Smooth muscle cell (in vitro differentiated cells): ENCODE measurements at regions not wholly inside any gene's neighbourhood (a gene's known extent, or its start where the extent isn't known, plus 50 kb on each side); places are given as distances from the start of the nearest gene placed in this dataset.

Experiments
- DNase-seq: peaks from one replicate; lab custom pipeline; 2025; ENCODE audit not compliant: unreplicated experiment; lab: John Stamatoyannopoulos, UW
- H2AFZ ChIP-seq: fragments of 200-600 bp; sonication (generic); 2 replicates; pipeline ENCODE4 v1.6.0; 2016; ENCODE audit warnings: antibody characterized with exemption, low read depth, mild to moderate bottlenecking
- H3F3A ChIP-seq: fragments of 200-600 bp; sonication (generic); 2 replicates; pipeline ENCODE4 v1.6.0; 2017; ENCODE audit warnings: antibody characterized with exemption, low read depth
- H3K27ac ChIP-seq: fragments of 200-600 bp; sonication (generic); 2 replicates; pipeline ENCODE4 v1.5.1; 2016; ENCODE audit warnings: low read depth, mild to moderate bottlenecking
- H3K27me3 ChIP-seq: fragments of 200-600 bp; sonication (generic); 2 replicates; pipeline ENCODE4 v1.6.1; 2016; ENCODE audit warnings: low read depth, mild to moderate bottlenecking
- H3K36me3 ChIP-seq: fragments of 200-600 bp; sonication (generic); 2 replicates; pipeline ENCODE4 v1.5.1; 2016; ENCODE audit warnings: low read depth
- H3K4me1 ChIP-seq: fragments of 200-600 bp; sonication (generic); 2 replicates; pipeline ENCODE4 v1.5.1; 2016; ENCODE audit warnings: low read depth
- H3K4me2 ChIP-seq: fragments of 200-600 bp; sonication (generic); 2 replicates; pipeline ENCODE4 v1.6.0; 2016; ENCODE audit warnings: mild to moderate bottlenecking
- H3K4me3 ChIP-seq: fragments of 200-600 bp; sonication (generic); 2 replicates; pipeline ENCODE4 v1.5.1; 2016; ENCODE audit warnings: mild to moderate bottlenecking
- H3K79me2 ChIP-seq: fragments of 200-600 bp; sonication (generic); 2 replicates; pipeline ENCODE4 v1.6.0; 2016; ENCODE audit warnings: low read depth, mild to moderate bottlenecking
- H3K9ac ChIP-seq: fragments of 200-600 bp; sonication (generic); 2 replicates; pipeline ENCODE4 v1.6.0; 2016; ENCODE audit warnings: low read depth
- H3K9me3 ChIP-seq: fragments of 200-600 bp; sonication (generic); replicated peaks from 2 replicates; pipeline ENCODE4 v1.5.1; 2016; ENCODE audit warnings: low read depth
- H4K20me1 ChIP-seq: fragments of 200-600 bp; sonication (generic); 2 replicates; pipeline ENCODE4 v1.6.0; 2016; ENCODE audit warnings: low read depth
- whole genome bisulfite sequencing: methylation state at CpG from one replicate; pipeline ENCODE4 v1.1.7; 2016; ENCODE audit warnings: low lambda C conversion rate; 5-methylcytosine and 5-hydroxymethylcytosine counted together
- TF ChIP-seq, protein P1 (sequence below): fragments of 200-600 bp; sonication (generic); IDR thresholded peaks from 2 replicates; pipeline ENCODE4 v1.5.1; 2017; ENCODE audit warnings: borderline replicate concordance, mild to moderate bottlenecking, antibody characterized with exemption; ENCODE audit not compliant: insufficient read depth, poor library complexity, severe bottlenecking

DNA sequence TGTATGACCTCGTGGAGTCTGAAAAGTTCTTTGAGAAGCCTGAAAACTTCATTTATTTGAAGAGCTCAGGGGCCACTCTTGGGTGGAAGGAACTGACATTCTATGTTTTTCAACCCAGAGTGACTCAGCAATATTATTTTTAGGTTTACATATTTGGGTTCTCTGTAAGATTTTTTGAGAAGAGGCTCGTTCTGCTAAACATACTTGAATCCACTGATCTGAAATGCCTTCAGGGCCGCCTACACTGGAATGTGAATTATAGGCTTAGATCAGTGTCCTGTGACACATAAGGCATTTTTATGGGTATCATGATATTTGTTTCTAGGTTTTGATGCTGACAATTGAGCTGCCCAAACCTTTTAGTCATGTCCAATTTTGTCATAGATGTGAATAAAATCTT, 86.2 kb downstream of the PSAT1 start:
- DNase-seq: no peak

DNA sequence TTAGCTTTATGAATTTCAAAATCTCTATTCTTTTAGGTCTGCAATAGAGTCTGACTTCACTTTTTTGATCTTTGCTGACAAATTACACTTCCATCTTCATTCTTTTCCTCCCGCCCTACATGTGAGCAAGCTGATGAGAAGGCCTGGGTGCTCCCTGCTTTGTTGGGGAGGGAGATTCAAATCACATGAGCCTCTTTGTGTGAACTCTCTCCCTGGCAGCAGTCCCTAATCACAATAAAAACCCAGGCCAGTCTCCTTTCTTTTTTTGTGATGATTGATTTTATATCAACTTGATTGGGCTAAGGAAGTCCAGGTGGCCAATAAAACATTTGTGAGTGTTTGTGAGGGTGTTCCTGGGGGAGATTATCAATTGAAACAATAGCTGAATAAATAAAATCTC, 89.4 kb downstream of the PSAT1 start:
- Histone ChIP-seq H3K9ac (no peak overlapping the region), H3K4me3 (no peak overlapping the region), H3F3A (peaks cover 4% of the 10 kb centered on the region), H3K9me3 (no peaks in the 10 kb centered on the region), H3K27ac (no peak overlapping the region), H2AFZ (no peak overlapping the region), H4K20me1 (no peaks in the 10 kb centered on the region), H3K4me1 (peaks cover 24% of the 10 kb centered on the region), H3K4me2 (no peak overlapping the region), H3K79me2 (no peaks in the 10 kb centered on the region), H3K36me3 (no peaks in the 10 kb centered on the region), H3K27me3 (no peaks in the 10 kb centered on the region)
- no peak for DNase-seq
- 95% methylated on average over 1 of the region's 1 CpG for WGBS
- TF ChIP-seq, protein P1, sequence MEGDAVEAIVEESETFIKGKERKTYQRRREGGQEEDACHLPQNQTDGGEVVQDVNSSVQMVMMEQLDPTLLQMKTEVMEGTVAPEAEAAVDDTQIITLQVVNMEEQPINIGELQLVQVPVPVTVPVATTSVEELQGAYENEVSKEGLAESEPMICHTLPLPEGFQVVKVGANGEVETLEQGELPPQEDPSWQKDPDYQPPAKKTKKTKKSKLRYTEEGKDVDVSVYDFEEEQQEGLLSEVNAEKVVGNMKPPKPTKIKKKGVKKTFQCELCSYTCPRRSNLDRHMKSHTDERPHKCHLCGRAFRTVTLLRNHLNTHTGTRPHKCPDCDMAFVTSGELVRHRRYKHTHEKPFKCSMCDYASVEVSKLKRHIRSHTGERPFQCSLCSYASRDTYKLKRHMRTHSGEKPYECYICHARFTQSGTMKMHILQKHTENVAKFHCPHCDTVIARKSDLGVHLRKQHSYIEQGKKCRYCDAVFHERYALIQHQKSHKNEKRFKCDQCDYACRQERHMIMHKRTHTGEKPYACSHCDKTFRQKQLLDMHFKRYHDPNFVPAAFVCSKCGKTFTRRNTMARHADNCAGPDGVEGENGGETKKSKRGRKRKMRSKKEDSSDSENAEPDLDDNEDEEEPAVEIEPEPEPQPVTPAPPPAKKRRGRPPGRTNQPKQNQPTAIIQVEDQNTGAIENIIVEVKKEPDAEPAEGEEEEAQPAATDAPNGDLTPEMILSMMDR: no peak

More for the DNA sequence above, 86.2 kb downstream of the PSAT1 start:
- Histone ChIP-seq H3K79me2 (no peaks in the 10 kb centered on the region), H2AFZ (peak overlapping the region; percentile 40), H3K4me2 (peak overlapping the region; percentile 48), H4K20me1 (no peaks in the 10 kb centered on the region), H3K36me3 (no peaks in the 10 kb centered on the region), H3F3A (peaks cover 4% of the 10 kb centered on the region), H3K9me3 (no peaks in the 10 kb centered on the region), H3K27me3 (no peaks in the 10 kb centered on the region), H3K9ac (no peak overlapping the region), H3K27ac (peak overlapping the region; percentile 53), H3K4me1 (peaks cover 14% of the 10 kb centered on the region), H3K4me3 (no peak overlapping the region)
- WGBS: 23% methylated on average over 3 of the region's 3 CpGs
- TF ChIP-seq, protein P1: no peak

- DNase-seq: no peak
- no peak overlapping the region for H2AFZ ChIP-seq
- H3K4me2 ChIP-seq: no peak overlapping the region
Measured at GRCh38 chr9:78386773-78387172, 89.8 kb downstream of the PSAT1 start.

DNA sequence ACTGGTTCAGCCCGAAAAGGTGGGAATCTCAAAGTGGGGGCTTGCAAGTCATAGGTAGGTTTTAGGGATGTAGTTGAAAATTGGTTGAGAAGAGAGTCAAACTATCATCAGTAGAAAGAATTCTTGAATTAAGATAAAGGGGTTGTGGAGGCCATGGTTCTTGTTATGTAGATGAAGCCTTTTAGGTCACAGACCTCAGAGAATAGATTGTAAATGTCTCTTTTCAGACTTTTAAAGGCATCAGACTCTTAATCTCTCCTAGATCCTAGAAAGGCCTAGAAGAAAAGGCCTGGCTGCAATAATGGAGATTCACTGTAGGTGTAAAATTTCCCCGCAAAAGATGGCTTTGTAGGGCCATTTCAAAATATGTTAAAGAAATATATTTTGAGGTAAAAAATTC, 96.4 kb downstream of the PSAT1 start:
- Histone ChIP-seq H2AFZ (no peak overlapping the region), H3K4me2 (no peak overlapping the region), H3K4me1 (peaks cover 23% of the 10 kb centered on the region), H3F3A (no peaks in the 10 kb centered on the region), H3K27ac (no peak overlapping the region), H3K36me3 (no peaks in the 10 kb centered on the region), H3K79me2 (no peaks in the 10 kb centered on the region), H3K9ac (no peak overlapping the region), H3K9me3 (no peaks in the 10 kb centered on the region), H3K4me3 (no peak overlapping the region), H3K27me3 (no peaks in the 10 kb centered on the region), H4K20me1 (no peaks in the 10 kb centered on the region)
- WGBS: 83% methylated on average over 2 of the region's 2 CpGs
- TF ChIP-seq, protein P1: no peak
- no peak for DNase-seq

More at GRCh38 chr9:78386773-78387172, 89.8 kb downstream of the PSAT1 start:
- Histone ChIP-seq H3K9me3 (no peaks in the 10 kb centered on the region), H3K4me3 (no peak overlapping the region), H3K27ac (no peak overlapping the region), H3K79me2 (no peaks in the 10 kb centered on the region), H3K4me1 (peaks cover 24% of the 10 kb centered on the region), H3F3A (peaks cover 4% of the 10 kb centered on the region), H4K20me1 (no peaks in the 10 kb centered on the region), H3K27me3 (no peaks in the 10 kb centered on the region), H3K9ac (no peak overlapping the region), H3K36me3 (no peaks in the 10 kb centered on the region)
- TF ChIP-seq, protein P1: no peak
